CD4-positive, alpha-beta T cell (primary cell): ENCODE measurements at regions not wholly inside any gene's neighbourhood (a gene's known extent, or its start where the extent isn't known, plus 50 kb on each side); places are given as distances from the start of the nearest gene placed in this dataset.

Experiments used
- ATAC-seq: fragments of 200-7000 bp; cut with Tn5 transposase; one replicate; pipeline ENCODE4 v1.10.0; 2022; ENCODE audit warnings: mild to moderate bottlenecking; ENCODE audit not compliant: poor library complexity
- CTCF ChIA-PET: fragments of 350-600 bp; sonication (Branson Sonifier 250); formaldehyde crosslinking; loops from one replicate; lab custom pipeline; 2021; ENCODE audit warnings: antibody characterized with exemption, inconsistent platforms; lab: Charles Lee
- POLR2A ChIA-PET: fragments of 350-600 bp; sonication (Branson Sonifier 250); formaldehyde crosslinking; loops from one replicate; lab custom pipeline; 2021; ENCODE audit warnings: antibody characterized with exemption, inconsistent platforms; lab: Charles Lee
- DNase-seq, 14 experiments: peaks; one replicate each; pipeline ENCODE4 v3.0.0-alpha.2; 2013 to 2020; ENCODE audit warnings: mixed read lengths in 2 of 14
- H3K27ac ChIP-seq, 2 donors: one replicate each; pipeline versions ENCODE4 v1.5.1 to v1.7.0; 2013; ENCODE audit warnings: low read length in 2 of 2, low read depth in 1 of 2, mild to moderate bottlenecking in 1 of 2
- H3K27me3 ChIP-seq, 2 experiments: 1 replicate in 1 of 2; 2 replicates in 1 of 2; pipeline versions ENCODE4 v1.6.1 to v1.7.0; 2013; ENCODE audit warnings: low read length in 2 of 2, control low read depth in 1 of 2, mild to moderate bottlenecking in 1 of 2, moderate library complexity in 1 of 2; ENCODE audit not compliant: insufficient read depth in 2 of 2, control insufficient read depth in 1 of 2
- H3K36me3 ChIP-seq: one replicate; pipeline ENCODE4 v1.6.1; 2013; ENCODE audit warnings: low read length, control low read depth; ENCODE audit not compliant: insufficient read depth
- H3K4me1 ChIP-seq: one replicate; pipeline ENCODE4 v1.6.1; 2013; ENCODE audit warnings: low read length, control low read depth; ENCODE audit not compliant: insufficient read depth
- H3K4me3 ChIP-seq: one replicate; pipeline ENCODE4 v1.5.1; 2013; ENCODE audit warnings: mild to moderate bottlenecking, low read length, moderate library complexity
- H3K9me3 ChIP-seq, 2 experiments: 1 replicate in 1 of 2; 2 replicates in 1 of 2; pipeline versions ENCODE4 v1.6.1 to v1.7.0; 2013; ENCODE audit warnings: low read length in 2 of 2, mild to moderate bottlenecking in 2 of 2, control low read depth in 1 of 2, moderate library complexity in 1 of 2; ENCODE audit not compliant: control insufficient read depth in 1 of 2, insufficient read depth in 1 of 2
- H3K27ac Mint-ChIP-seq: one replicate; pipeline ENCODE4 v1.8.0; 2020; ENCODE audit warnings: mixed read lengths
- H3K27me3 Mint-ChIP-seq: one replicate; pipeline ENCODE4 v1.8.0; 2021; ENCODE audit warnings: mixed read lengths
- H3K36me3 Mint-ChIP-seq: one replicate; pipeline ENCODE4 v1.8.0; 2021; ENCODE audit warnings: low read depth, mixed read lengths
- H3K4me1 Mint-ChIP-seq: one replicate; pipeline ENCODE4 v1.8.0; 2021; ENCODE audit warnings: low read depth, mixed read lengths
- H3K4me3 Mint-ChIP-seq: one replicate; pipeline ENCODE4 v1.8.0; 2020; ENCODE audit warnings: mild to moderate bottlenecking, mixed read lengths
- H3K9me3 Mint-ChIP-seq: one replicate; pipeline ENCODE4 v1.8.0; 2020; ENCODE audit warnings: mixed read lengths
- intact Hi-C, 2 experiments: fragments of 100-400 bp; cut with DNase I in 1 of 2; cut with micrococcal nuclease in 1 of 2; formaldehyde crosslinking; loops; one replicate each; pipeline versions ENCODE4 v1.15.1 to v1.9.0; 2023 to 2025; cut with DNase I, micrococcal nuclease
- TF ChIP-seq, protein P1 (sequence below): fragments of 200-600 bp; IDR thresholded peaks from one replicate; pipeline ENCODE4 v1.8.0; 2022; ENCODE audit warnings: antibody characterized with exemption, mild to moderate bottlenecking

DNA sequence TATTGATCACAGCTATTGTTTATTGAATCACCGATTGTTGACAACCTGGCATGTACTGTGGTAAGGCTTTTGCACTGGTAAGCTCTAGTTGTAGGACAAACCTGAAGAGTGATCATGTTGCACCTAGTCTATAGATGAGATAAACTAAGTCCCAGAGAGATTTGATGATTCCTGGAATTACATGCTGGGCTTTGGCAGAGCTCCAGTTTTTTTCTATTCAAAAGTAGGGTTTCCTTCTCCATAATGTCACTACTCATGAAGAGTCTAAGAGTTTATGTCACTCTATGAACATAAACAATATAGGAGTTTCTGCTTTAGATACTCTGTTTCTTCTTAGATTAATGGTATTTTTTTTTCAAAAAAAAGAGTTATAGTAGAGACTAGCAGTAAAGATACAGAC, 72.0 kb downstream of the BMP4 start:
- TF ChIP-seq, protein P1, sequence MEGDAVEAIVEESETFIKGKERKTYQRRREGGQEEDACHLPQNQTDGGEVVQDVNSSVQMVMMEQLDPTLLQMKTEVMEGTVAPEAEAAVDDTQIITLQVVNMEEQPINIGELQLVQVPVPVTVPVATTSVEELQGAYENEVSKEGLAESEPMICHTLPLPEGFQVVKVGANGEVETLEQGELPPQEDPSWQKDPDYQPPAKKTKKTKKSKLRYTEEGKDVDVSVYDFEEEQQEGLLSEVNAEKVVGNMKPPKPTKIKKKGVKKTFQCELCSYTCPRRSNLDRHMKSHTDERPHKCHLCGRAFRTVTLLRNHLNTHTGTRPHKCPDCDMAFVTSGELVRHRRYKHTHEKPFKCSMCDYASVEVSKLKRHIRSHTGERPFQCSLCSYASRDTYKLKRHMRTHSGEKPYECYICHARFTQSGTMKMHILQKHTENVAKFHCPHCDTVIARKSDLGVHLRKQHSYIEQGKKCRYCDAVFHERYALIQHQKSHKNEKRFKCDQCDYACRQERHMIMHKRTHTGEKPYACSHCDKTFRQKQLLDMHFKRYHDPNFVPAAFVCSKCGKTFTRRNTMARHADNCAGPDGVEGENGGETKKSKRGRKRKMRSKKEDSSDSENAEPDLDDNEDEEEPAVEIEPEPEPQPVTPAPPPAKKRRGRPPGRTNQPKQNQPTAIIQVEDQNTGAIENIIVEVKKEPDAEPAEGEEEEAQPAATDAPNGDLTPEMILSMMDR, result no peak
- no peak overlapping the region for H3K4me3 Mint-ChIP-seq
- Histone ChIP-seq H3K36me3 (no peaks in the 10 kb centered on the region), H3K9me3 (no peaks in the 10 kb centered on the region), H3K27me3 (no peaks in the 10 kb centered on the region), H3K27ac (no peak overlapping the region), H3K4me1 (no peaks in the 10 kb centered on the region), H3K4me3 (no peak overlapping the region)
- no peaks in the 10 kb centered on the region for H3K36me3 Mint-ChIP-seq
- ATAC-seq, result no peak
- no peak for DNase-seq
- no peaks in the 10 kb centered on the region for H3K4me1 Mint-ChIP-seq
- ChIA-PET POLR2A (no interaction called here), CTCF (no interaction called here)
- H3K9me3 Mint-ChIP-seq, result no peaks in the 10 kb centered on the region
- no peak overlapping the region for H3K27ac Mint-ChIP-seq
- peaks cover 6% of the 10 kb centered on the region for H3K27me3 Mint-ChIP-seq
- intact Hi-C loops, result no loop called here

DNA sequence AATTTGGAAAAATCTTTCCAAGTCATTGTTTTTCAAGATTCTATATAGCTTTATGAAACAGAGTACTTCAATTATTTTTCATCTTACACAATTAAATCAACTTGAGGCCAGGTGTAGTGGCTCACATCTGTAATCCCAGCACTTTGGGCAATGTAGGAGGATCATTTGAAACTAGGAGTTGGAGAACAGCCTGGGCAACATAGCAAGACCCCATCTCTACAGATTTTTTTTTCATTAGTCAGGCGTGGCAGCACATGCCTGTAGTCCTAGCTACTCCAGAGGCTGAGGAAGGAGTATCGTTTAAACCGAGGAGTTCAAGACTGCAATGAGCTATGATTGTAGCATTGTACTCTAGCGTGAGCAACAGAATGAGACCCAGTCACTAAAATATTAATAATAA, 72.9 kb downstream of the BMP4 start:
- ChIA-PET CTCF (no interaction called here), POLR2A (no interaction called here)
- no peaks in the 10 kb centered on the region for H3K27me3 ChIP-seq
- no peaks in the 10 kb centered on the region for H3K36me3 ChIP-seq
- no peak overlapping the region for H3K4me3 ChIP-seq
- H3K4me1 Mint-ChIP-seq, result no peaks in the 10 kb centered on the region
- intact Hi-C loops, result no loop called here
- no peak for ATAC-seq
- H3K36me3 Mint-ChIP-seq, result no peaks in the 10 kb centered on the region
- H3K27me3 Mint-ChIP-seq, result peaks cover 6% of the 10 kb centered on the region
- H3K27ac Mint-ChIP-seq, result no peak overlapping the region
- no peaks in the 10 kb centered on the region for H3K4me1 ChIP-seq
- H3K9me3 Mint-ChIP-seq, result no peaks in the 10 kb centered on the region
- DNase-seq, result no peak
- H3K27ac ChIP-seq, result no peak overlapping the region
- no peaks in the 10 kb centered on the region for H3K9me3 ChIP-seq
- TF ChIP-seq, protein P1, result no peak
- no peak overlapping the region for H3K4me3 Mint-ChIP-seq

DNA sequence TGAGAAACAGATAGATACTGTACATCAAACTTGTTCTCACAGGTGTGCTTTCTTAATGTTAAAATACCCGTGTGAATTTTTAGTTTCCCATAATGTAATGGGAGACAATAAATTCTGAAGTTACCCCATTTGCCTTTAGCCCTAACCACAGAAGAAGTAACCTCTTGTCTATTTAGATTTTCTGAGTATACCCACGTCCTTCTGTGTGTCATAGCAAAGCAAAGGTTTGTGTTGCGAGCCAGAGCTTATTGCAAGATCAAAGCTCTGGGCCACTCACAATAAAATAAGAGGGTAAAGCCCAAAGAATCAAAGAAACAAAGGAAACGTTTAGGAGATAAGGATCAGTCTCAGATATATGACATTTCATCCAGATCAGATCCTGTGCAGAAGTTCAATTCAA, 73.9 kb downstream of the BMP4 start:
- CTCF ChIA-PET, result no interaction called here
- no peak overlapping the region for H3K4me3 Mint-ChIP-seq
- no peaks in the 10 kb centered on the region for H3K4me1 Mint-ChIP-seq
- DNase-seq, result no peak
- POLR2A ChIA-PET, result no interaction called here
- H3K36me3 Mint-ChIP-seq, result no peaks in the 10 kb centered on the region
- TF ChIP-seq, protein P1, result no peak
- no peaks in the 10 kb centered on the region for H3K9me3 Mint-ChIP-seq
- no peak for ATAC-seq
- Histone ChIP-seq H3K4me3 (no peak overlapping the region), H3K27ac (no peak overlapping the region), H3K9me3 (no peaks in the 10 kb centered on the region), H3K4me1 (no peaks in the 10 kb centered on the region), H3K36me3 (no peaks in the 10 kb centered on the region), H3K27me3 (no peaks in the 10 kb centered on the region)
- intact Hi-C loops, result no loop called here
- H3K27ac Mint-ChIP-seq, result no peak overlapping the region
- peaks cover 6% of the 10 kb centered on the region for H3K27me3 Mint-ChIP-seq
